HL-60 (cell line): ENCODE measurements at regions not wholly inside any gene's neighbourhood (a gene's known extent, or its start where the extent isn't known, plus 50 kb on each side); places are given as distances from the start of the nearest gene placed in this dataset.

Source experiments
- CTCF ChIP-seq: IDR thresholded peaks from one replicate; pipeline ENCODE4 v1.5.1; 2011; ENCODE audit warnings: low read length, control low read depth, inconsistent platforms; ENCODE audit not compliant: insufficient read depth
- GABPA ChIP-seq: IDR thresholded peaks from 2 replicates; pipeline ENCODE4 v1.6.1; 2012; ENCODE audit warnings: low read depth
- REST ChIP-seq: IDR thresholded peaks from 2 replicates; pipeline ENCODE4 v1.6.1; 2012; ENCODE audit warnings: low read depth; ENCODE audit not compliant: insufficient replicate concordance

GRCh38 chr3:1752205-1752604 is 346.5 kb upstream of the CNTN4 start:
- TF ChIP-seq CTCF: no peak
- no peak for TF ChIP-seq REST
- TF ChIP-seq GABPA: no peak
